ENCODE measurements at regions not wholly inside any gene's neighbourhood (a gene's known extent, or its start where the extent isn't known, plus 50 kb on each side); places are given as distances from the start of the nearest gene placed in this dataset.

GRCh38 chr4:129614611-129615010 lies 518.7 kb downstream of the C4orf33 start:
- Mint-ChIP-seq H3K4me3 (no peak overlapping the region), H3K4me1 (no peaks in the 10 kb centered on the region), H3K9me3 (peaks cover 0 to 4% (median 0%) of the 10 kb centered on the region in 7 donors)

GRCh38 chr4:129622566-129622965 lies 526.6 kb downstream of the C4orf33 start:
- Mint-ChIP-seq H3K27ac (no peak overlapping the region), H3K4me3 (no peak overlapping the region), H3K9me3 (peaks cover 5 to 16% (median 6%) of the 10 kb centered on the region in 7 donors), H3K27me3 (ENCODE audit: low read depth in 3 of 3) (no peaks in the 10 kb centered on the region), H3K4me1 (peaks cover 14% of the 10 kb centered on the region), H3K36me3 (no peaks in the 10 kb centered on the region)
- Histone ChIP-seq H3K9me3 (replicated peaks in 1 of 2; ENCODE audit: control insufficient read depth in 1 of 2, insufficient read depth in 1 of 2, low read length in 2 of 2) (no peaks in the 10 kb centered on the region), H3K4me3 (replicated peaks in 1 of 3; ENCODE audit: low read depth in 2 of 3, low read length in 3 of 3) (no peak overlapping the region), H3K4me2 (replicated peaks; ENCODE audit: extremely low read depth, low read length, poor library complexity, severe bottlenecking) (no peak overlapping the region), H3K36me3 (replicated peaks in 1 of 2; ENCODE audit: control insufficient read depth in 1 of 2, insufficient read depth in 2 of 2, low read length in 2 of 2) (no peaks in the 10 kb centered on the region), H3K27ac (ENCODE audit: low read depth in 1 of 2, low read length in 2 of 2) (no peak overlapping the region), H3K9ac (ENCODE audit: insufficient read depth, low read length, poor library complexity, severe bottlenecking) (no peak overlapping the region), H4K20me1 (ENCODE audit: insufficient read depth, low read length) (no peaks in the 10 kb centered on the region), H3K4me1 (ENCODE audit: control insufficient read depth in 1 of 2, insufficient read depth in 2 of 2, low read length in 2 of 2) (no peaks in the 10 kb centered on the region), H3K79me2 (ENCODE audit: insufficient read depth, low read length) (no peaks in the 10 kb centered on the region), H2AFZ (ENCODE audit: insufficient read depth, low read depth, low read length, poor library complexity, severe bottlenecking) (no peak overlapping the region), H3K27me3 (ENCODE audit: control insufficient read depth in 2 of 2, insufficient read depth in 2 of 2, low read length in 2 of 2) (no peaks in the 10 kb centered on the region)
- TF ChIP-seq CTCF (IDR thresholded peaks at IDR 0.05): no peak
- intact Hi-C loops (cut with micrococcal nuclease): no loop called here
- no CpG with 5 or more reads among the region's 2 CpGs for WGBS (ENCODE audit: insufficient coverage)
- no peak for DNase-seq

More at GRCh38 chr4:129614611-129615010, 518.7 kb downstream of the C4orf33 start:
- Histone ChIP-seq H3K79me2 (ENCODE audit: insufficient read depth, low read length) (no peaks in the 10 kb centered on the region), H3K36me3 (replicated peaks in 1 of 2; ENCODE audit: control insufficient read depth in 1 of 2, insufficient read depth in 2 of 2, low read length in 2 of 2) (no peaks in the 10 kb centered on the region), H3K4me1 (ENCODE audit: control insufficient read depth in 1 of 2, insufficient read depth in 2 of 2, low read length in 2 of 2) (no peaks in the 10 kb centered on the region), H3K4me3 (replicated peaks in 1 of 3; ENCODE audit: low read depth in 2 of 3, low read length in 3 of 3) (no peak overlapping the region), H3K27ac (ENCODE audit: low read depth in 1 of 2, low read length in 2 of 2) (no peak overlapping the region), H3K4me2 (replicated peaks; ENCODE audit: extremely low read depth, low read length, poor library complexity, severe bottlenecking) (no peak overlapping the region), H3K27me3 (ENCODE audit: control insufficient read depth in 2 of 2, insufficient read depth in 2 of 2, low read length in 2 of 2) (no peaks in the 10 kb centered on the region), H3K9ac (ENCODE audit: insufficient read depth, low read length, poor library complexity, severe bottlenecking) (no peak overlapping the region), H2AFZ (ENCODE audit: insufficient read depth, low read depth, low read length, poor library complexity, severe bottlenecking) (no peak overlapping the region), H3K9me3 (replicated peaks in 1 of 2; ENCODE audit: control insufficient read depth in 1 of 2, insufficient read depth in 1 of 2, low read length in 2 of 2) (no peaks in the 10 kb centered on the region), H4K20me1 (ENCODE audit: insufficient read depth, low read length) (no peaks in the 10 kb centered on the region)
- no peak for DNase-seq
- intact Hi-C loops (cut with micrococcal nuclease): no loop called here
- Mint-ChIP-seq H3K27ac (no peak overlapping the region), H3K27me3 (ENCODE audit: low read depth in 3 of 3) (no peaks in the 10 kb centered on the region), H3K36me3 (no peaks in the 10 kb centered on the region)
- TF ChIP-seq CTCF (IDR thresholded peaks at IDR 0.05): no peak
- WGBS (ENCODE audit: insufficient coverage): 43% methylated on average over 1 of the region's 3 CpGs
